GM12878 (cell line): ENCODE measurements at regions not wholly inside any gene's neighbourhood (a gene's known extent, or its start where the extent isn't known, plus 50 kb on each side); places are given as distances from the start of the nearest gene placed in this dataset.

ENCODE experiments used
- ATAC-seq: fragments of 200-7000 bp; cut with Tn5 transposase; 3 replicates; pipeline ENCODE4 v1.9.1; 2020; ENCODE audit warnings: mild to moderate bottlenecking, moderate library complexity
- BruUV-seq: library from RNA; stranded (reverse); fragments of 400-500 nt; replicated peaks from 2 replicates; lab custom pipeline; 2021; lab: Mats Ljungman, UMichigan
- CTCF ChIA-PET: fragments of 300-600 bp; sonication (Branson Sonifier 250); formaldehyde crosslinking; extraction: SDS; loops from one replicate; lab custom pipeline; 2021; ENCODE audit warnings: inconsistent platforms; lab: Yijun Ruan, JAX
- POLR2A ChIA-PET: fragments of 350-600 bp; formaldehyde crosslinking; extraction: SDS; loops from one replicate; lab custom pipeline; 2021; ENCODE audit warnings: inconsistent platforms; lab: Charles Lee
- RAD21 ChIA-PET: fragments of 300-600 bp; sonication (Branson Sonifier 250); formaldehyde crosslinking; loops from one replicate; lab custom pipeline; 2023; ENCODE audit warnings: antibody characterized with exemption; ENCODE audit not compliant: unreplicated experiment; lab: Charles Lee
- SMC1A ChIA-PET: fragments of 300-600 bp; sonication (Branson Sonifier 250); formaldehyde crosslinking; loops from one replicate; lab custom pipeline; 2023; ENCODE audit not compliant: unreplicated experiment, uncharacterized antibody; lab: Charles Lee
- DNase-seq: peaks from one replicate; pipeline ENCODE4 v3.0.0-alpha.2; 2011; ENCODE audit warnings: low read depth, low spot score
- FAIRE-seq: peaks from 3 replicates; lab custom pipeline; 2011; peaks lifted over from hg19 to GRCh38; lab: Jason Lieb, UNC
- H2AFZ ChIP-seq: 2 replicates; pipeline ENCODE4 v1.6.0; 2011; ENCODE audit warnings: low read depth, low read length, control low read depth; ENCODE audit not compliant: control insufficient read depth
- H3K27ac ChIP-seq: 2 replicates; pipeline ENCODE4 v1.5.1; 2011; ENCODE audit warnings: control low read depth; ENCODE audit not compliant: control insufficient read depth, insufficient read depth
- H3K27me3 ChIP-seq, 2 experiments: replicated peaks in 1 of 2; 2 replicates each; pipeline versions ENCODE4 v1.6.0 to v1.6.1; 2011; ENCODE audit warnings: low read length in 1 of 2; ENCODE audit not compliant: control insufficient read depth in 2 of 2, insufficient read depth in 2 of 2
- H3K36me3 ChIP-seq, 2 experiments: 2 replicates each; pipeline ENCODE4 v1.5.1; 2011; ENCODE audit warnings: low read length in 1 of 2; ENCODE audit not compliant: control insufficient read depth in 2 of 2, insufficient read depth in 2 of 2
- H3K4me1 ChIP-seq: 2 replicates; pipeline ENCODE4 v1.6.1; 2011; ENCODE audit warnings: mild to moderate bottlenecking, low read length, moderate library complexity, mixed read lengths; ENCODE audit not compliant: control insufficient read depth, insufficient read depth
- H3K4me2 ChIP-seq: 2 replicates; pipeline ENCODE4 v1.6.0; 2011; ENCODE audit warnings: control low read depth; ENCODE audit not compliant: control insufficient read depth, insufficient read depth
- H3K4me3 ChIP-seq: fragments of 200-600 bp; sonication (generic); 2 replicates; pipeline ENCODE4 v1.5.1; 2016
- H3K79me2 ChIP-seq: 2 replicates; pipeline ENCODE4 v1.6.0; 2011; ENCODE audit warnings: low read length; ENCODE audit not compliant: control insufficient read depth, insufficient read depth
- H3K9ac ChIP-seq: 2 replicates; pipeline ENCODE4 v1.8.0; 2011; ENCODE audit warnings: low read length, control low read depth, mixed read lengths; ENCODE audit not compliant: control insufficient read depth, insufficient read depth
- H3K9me3 ChIP-seq: replicated peaks from 3 replicates; pipeline ENCODE4 v1.5.1; 2011; ENCODE audit warnings: mild to moderate bottlenecking, low read length; ENCODE audit not compliant: control insufficient read depth, insufficient read depth
- H4K20me1 ChIP-seq: 2 replicates; pipeline ENCODE4 v1.6.0; 2011; ENCODE audit not compliant: control insufficient read depth, insufficient read depth
- BCL3 ChIP-seq: IDR thresholded peaks from 2 replicates; pipeline ENCODE4 v1.6.1; 2011; ENCODE audit warnings: borderline replicate concordance, low read depth, mild to moderate bottlenecking, moderate library complexity, low read length; ENCODE audit not compliant: insufficient read depth, poor library complexity, severe bottlenecking
- BCLAF1 ChIP-seq: fragments of 450-650 bp; IDR thresholded peaks from 2 replicates; pipeline ENCODE4 v1.6.1; 2017; ENCODE audit warnings: antibody characterized with exemption, mild to moderate bottlenecking, moderate library complexity
- BHLHE40 ChIP-seq, 2 experiments: fragments of 450-650 bp in 1 of 2; IDR thresholded peaks; 2 replicates each; pipeline ENCODE4 v1.6.1; 2011 to 2017; ENCODE audit warnings: low read depth in 2 of 2, borderline replicate concordance in 1 of 2, improper control_type of control experiment in 1 of 2, low read length in 1 of 2, mild to moderate bottlenecking in 1 of 2
- BRCA1 ChIP-seq: IDR thresholded peaks from 2 replicates; pipeline ENCODE4 v1.6.1; 2011; ENCODE audit warnings: low read depth, low read length, improper control_type of control experiment
- E2F8 ChIP-seq: fragments of 450-650 bp; IDR thresholded peaks from 2 replicates; pipeline ENCODE4 v1.6.1; 2018; ENCODE audit warnings: mild to moderate bottlenecking, low read depth, moderate library complexity; ENCODE audit not compliant: partially characterized antibody
- ETV6 ChIP-seq, 2 experiments: fragments of 450-650 bp in 1 of 2; IDR thresholded peaks in 1 of 2; conservative IDR thresholded peaks in 1 of 2; 2 replicates each; pipeline ENCODE4 v1.6.1; 2014; ENCODE audit warnings: antibody characterized with exemption in 1 of 2, borderline replicate concordance in 1 of 2, low read depth in 1 of 2, mild to moderate bottlenecking in 1 of 2, moderate library complexity in 1 of 2
- HDGF ChIP-seq: fragments of 450-650 bp; IDR thresholded peaks from 2 replicates; pipeline ENCODE4 v1.6.1; 2016; ENCODE audit warnings: antibody characterized with exemption
- JUNB ChIP-seq: IDR thresholded peaks from 2 replicates; pipeline ENCODE4 v1.6.1; 2016; ENCODE audit warnings: antibody characterized with exemption, mild to moderate bottlenecking
- MTA2 ChIP-seq: fragments of 450-650 bp; IDR thresholded peaks from 2 replicates; pipeline ENCODE4 v1.6.1; 2016; ENCODE audit warnings: low read depth, mild to moderate bottlenecking, moderate library complexity
- POLR2A ChIP-seq: IDR thresholded peaks from 2 replicates; pipeline ENCODE4 v1.6.1; 2011; ENCODE audit warnings: low read depth, mild to moderate bottlenecking, low read length
- RELB ChIP-seq: fragments of 450-650 bp; IDR thresholded peaks from 2 replicates; pipeline ENCODE4 v1.6.1; 2017; ENCODE audit warnings: low read depth, mild to moderate bottlenecking, moderate library complexity
- SMAD5 ChIP-seq: IDR thresholded peaks from 2 replicates; pipeline ENCODE4 v1.6.1; 2016; ENCODE audit warnings: antibody characterized with exemption, low read depth
- TAF1 ChIP-seq: IDR thresholded peaks from 2 replicates; pipeline ENCODE4 v1.6.1; 2011; ENCODE audit warnings: mild to moderate bottlenecking, low read depth, low read length, borderline replicate concordance
- TCF12 ChIP-seq: IDR thresholded peaks from 2 replicates; pipeline ENCODE4 v1.6.1; 2011; ENCODE audit warnings: low read depth, mild to moderate bottlenecking, low read length
- TCF3 ChIP-seq: IDR thresholded peaks from 2 replicates; pipeline ENCODE4 v1.6.1; 2012; ENCODE audit warnings: low read depth, mild to moderate bottlenecking, low read length, borderline replicate concordance; ENCODE audit not compliant: insufficient read depth
- WRNIP1 ChIP-seq: IDR thresholded peaks from 2 replicates; pipeline ENCODE4 v1.6.1; 2011; ENCODE audit warnings: low read depth, low read length, improper control_type of control experiment, borderline replicate concordance
- YBX1 ChIP-seq: fragments of 450-650 bp; IDR thresholded peaks from 2 replicates; pipeline ENCODE4 v1.6.1; 2016; ENCODE audit warnings: antibody characterized with exemption
- ZSCAN29 ChIP-seq: fragments of 450-650 bp; IDR thresholded peaks from 2 replicates; pipeline ENCODE4 v1.6.1; 2017; ENCODE audit warnings: mild to moderate bottlenecking, moderate library complexity
- WGBS: methylation state at CpG from one replicate; pipeline ENCODE4 v1.1.6; 2016; ENCODE audit warnings: low lambda C conversion rate; ENCODE audit not compliant: insufficient replicate concordance, insufficient coverage; ENCODE audit errors: missing lambda C conversion rate; 5-methylcytosine and 5-hydroxymethylcytosine counted together
- in situ Hi-C: fragments of 300-500 bp; cut with MboI; formaldehyde crosslinking; loops from 9 replicates; pipeline ENCODE4 v1.14.3; 2018; ENCODE audit warnings: mixed read lengths
- intact Hi-C: fragments of 100-400 bp; cut with micrococcal nuclease; formaldehyde crosslinking; loops from one replicate; pipeline ENCODE4 v1.14.2; 2022; ENCODE audit not compliant: unreplicated experiment

- Histone ChIP-seq H2AFZ (no peak overlapping the region), H4K20me1 (no peaks in the 10 kb centered on the region), H3K9ac (no peak overlapping the region), H3K9me3 (no peaks in the 10 kb centered on the region), H3K4me3 (no peak overlapping the region), H3K4me2 (no peak overlapping the region), H3K4me1 (no peaks in the 10 kb centered on the region), H3K79me2 (no peaks in the 10 kb centered on the region), H3K27me3 (no peaks in the 10 kb centered on the region), H3K27ac (no peak overlapping the region), H3K36me3 (no peaks in the 10 kb centered on the region)
- RAD21 ChIA-PET, result no interaction called here
- CTCF ChIA-PET, result no interaction called here
- POLR2A ChIA-PET, result no interaction called here
- BruUV-seq, result no TSS peak
- FAIRE-seq, result no peak
- in situ Hi-C loops (no loop called here), intact Hi-C loops (no loop called here)
- WGBS, result 56% methylated on average over 1 of the region's 1 CpG
- SMC1A ChIA-PET, result interaction anchor here (1.4 kb wide), 1 partner anchor 39 kb away, joined by 3 read pairs; no protein-coding TSS in a partner anchor
- no peak for ATAC-seq
- DNase-seq, result no peak
- TF ChIP-seq ZSCAN29, result no peak
- no peak for TF ChIP-seq RELB
- TF ChIP-seq BHLHE40 (IDR thresholded peaks at IDR 0.05; ENCODE audit: borderline replicate concordance in 1 of 2, low read depth in 2 of 2, low read length in 1 of 2), result no peak
- TF ChIP-seq ETV6 (conservative IDR thresholded peaks at IDR 0.05 in 1 of 2, IDR thresholded peaks at IDR 0.05 in 1 of 2; ENCODE audit: borderline replicate concordance in 1 of 2, low read depth in 1 of 2), result no peak
- no peak for TF ChIP-seq JUNB
- TF ChIP-seq BRCA1, result no peak
- TF ChIP-seq TCF12, result no peak
- TF ChIP-seq BCLAF1, result no peak
- no peak for TF ChIP-seq E2F8
- no peak for TF ChIP-seq TAF1
- TF ChIP-seq BCL3, result no peak
- TF ChIP-seq HDGF, result no peak
- TF ChIP-seq WRNIP1, result no peak
- TF ChIP-seq SMAD5, result no peak
- TF ChIP-seq MTA2, result no peak
- TF ChIP-seq TCF3, result no peak
- TF ChIP-seq POLR2A, result no peak
- no peak for TF ChIP-seq YBX1
These were observed 69.5 kb upstream of the KCNAB1 start for GRCh38 chr3:156050918-156051317.
